Stomach (tissue), 4 donors: ENCODE measurements at regions not wholly inside any gene's neighbourhood (a gene's known extent, or its start where the extent isn't known, plus 50 kb on each side); places are given as distances from the start of the nearest gene placed in this dataset.

Experiments
- EP300 ChIP-seq: sonication (generic); formaldehyde crosslinking; IDR thresholded peaks from one replicate; pipeline ENCODE4 v1.6.1; 2017; ENCODE audit warnings: antibody characterized with exemption
- POLR2A ChIP-seq, 4 donors: fragments of 450-650 bp; IDR thresholded peaks; one replicate each; pipeline ENCODE4 v1.6.1; 2016; ENCODE audit warnings: antibody characterized with exemption in 4 of 4, control low read depth in 2 of 4, mild to moderate bottlenecking in 1 of 4, moderate library complexity in 1 of 4
- POLR2AphosphoS5 ChIP-seq, 3 donors: sonication (generic); formaldehyde crosslinking; IDR thresholded peaks; one replicate each; pipeline ENCODE4 v1.6.1; 2016; ENCODE audit warnings: antibody characterized with exemption in 3 of 3
- TF ChIP-seq, protein P1 (sequence below), 7 experiments: fragments of 450-650 bp in 4 of 7; fragments of 200-600 bp in 3 of 7; sonication (generic) in 3 of 7; IDR thresholded peaks; one replicate each; pipeline ENCODE4 v1.5.1; 2016 to 2019; ENCODE audit warnings: antibody characterized with exemption in 7 of 7, control low read depth in 2 of 7, mild to moderate bottlenecking in 1 of 7

DNA sequence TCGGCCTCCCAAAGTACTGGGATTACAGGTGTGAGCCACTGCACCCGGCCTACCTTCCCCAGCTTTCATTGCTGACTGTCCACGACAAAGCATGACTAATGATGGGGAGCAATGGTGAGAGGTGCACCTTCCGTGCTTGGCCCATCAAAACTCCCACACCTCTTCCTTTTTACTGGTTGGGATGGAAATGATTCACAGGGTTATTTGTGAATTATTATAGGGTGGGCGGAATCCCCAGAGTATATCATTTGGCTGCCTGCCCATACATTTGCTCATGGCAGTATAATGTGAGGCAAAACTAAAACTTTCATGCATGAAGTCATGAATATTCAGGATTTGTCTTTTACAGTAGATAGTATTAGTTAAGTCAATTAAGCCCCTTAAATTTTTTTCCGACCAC is 334.2 kb upstream of the NETO1 start:
- TF ChIP-seq, protein P1, sequence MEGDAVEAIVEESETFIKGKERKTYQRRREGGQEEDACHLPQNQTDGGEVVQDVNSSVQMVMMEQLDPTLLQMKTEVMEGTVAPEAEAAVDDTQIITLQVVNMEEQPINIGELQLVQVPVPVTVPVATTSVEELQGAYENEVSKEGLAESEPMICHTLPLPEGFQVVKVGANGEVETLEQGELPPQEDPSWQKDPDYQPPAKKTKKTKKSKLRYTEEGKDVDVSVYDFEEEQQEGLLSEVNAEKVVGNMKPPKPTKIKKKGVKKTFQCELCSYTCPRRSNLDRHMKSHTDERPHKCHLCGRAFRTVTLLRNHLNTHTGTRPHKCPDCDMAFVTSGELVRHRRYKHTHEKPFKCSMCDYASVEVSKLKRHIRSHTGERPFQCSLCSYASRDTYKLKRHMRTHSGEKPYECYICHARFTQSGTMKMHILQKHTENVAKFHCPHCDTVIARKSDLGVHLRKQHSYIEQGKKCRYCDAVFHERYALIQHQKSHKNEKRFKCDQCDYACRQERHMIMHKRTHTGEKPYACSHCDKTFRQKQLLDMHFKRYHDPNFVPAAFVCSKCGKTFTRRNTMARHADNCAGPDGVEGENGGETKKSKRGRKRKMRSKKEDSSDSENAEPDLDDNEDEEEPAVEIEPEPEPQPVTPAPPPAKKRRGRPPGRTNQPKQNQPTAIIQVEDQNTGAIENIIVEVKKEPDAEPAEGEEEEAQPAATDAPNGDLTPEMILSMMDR (IDR thresholded peaks at IDR 0.05), result no peak
- no peak for TF ChIP-seq POLR2A (IDR thresholded peaks at IDR 0.05)
- no peak for TF ChIP-seq POLR2AphosphoS5 (IDR thresholded peaks at IDR 0.05)
- TF ChIP-seq EP300, result no peak
